DMS53 treated with DMSO at 0.1 percent for 48 hours (cell line): ENCODE measurements at regions not wholly inside any gene's neighbourhood (a gene's known extent, or its start where the extent isn't known, plus 50 kb on each side); places are given as distances from the start of the nearest gene placed in this dataset.

Source experiments
- DNase-seq: peaks from one replicate; lab custom pipeline; 2025; ENCODE audit not compliant: unreplicated experiment; lab: John Stamatoyannopoulos, UW

GRCh38 chr5:141800617-141801016 lies 77.6 kb downstream of the PCDH1 start:
- DNase-seq: no peak

DNA sequence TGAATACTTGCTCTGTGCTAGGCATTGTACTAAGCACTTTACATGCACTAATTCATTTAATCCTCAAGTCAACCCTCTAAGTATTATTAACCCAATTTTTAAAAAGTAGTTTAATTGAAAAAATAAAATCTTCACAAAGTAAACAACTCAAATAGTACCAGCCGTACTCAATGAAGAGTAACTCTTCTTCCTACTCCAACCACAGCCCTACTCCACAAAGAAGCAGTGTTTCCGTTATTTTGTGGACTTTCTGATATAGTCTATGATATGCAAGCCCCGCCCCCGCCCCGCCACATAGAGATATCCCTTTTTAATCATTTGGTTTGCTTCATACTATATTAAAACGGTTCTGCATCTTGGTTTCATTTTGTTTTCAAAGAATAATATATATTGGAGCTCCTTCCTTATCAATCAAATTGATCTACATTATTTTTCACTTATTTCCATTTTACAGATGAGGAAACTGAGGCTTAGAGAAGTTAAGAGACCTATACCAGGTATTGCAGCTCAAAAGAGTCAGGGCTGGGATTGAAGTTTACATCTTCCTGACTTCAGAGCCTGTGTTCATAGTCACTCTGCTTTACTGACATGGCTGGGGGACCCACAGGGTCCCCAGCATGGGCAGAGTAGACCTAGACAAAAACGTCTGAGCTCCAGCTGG lies 78.6 kb downstream of the PCDH1 start:
- DNase-seq: no peak

GRCh38 chr5:141797425-141797824 lies 80.8 kb downstream of the PCDH1 start:
- no peak for DNase-seq

DNA sequence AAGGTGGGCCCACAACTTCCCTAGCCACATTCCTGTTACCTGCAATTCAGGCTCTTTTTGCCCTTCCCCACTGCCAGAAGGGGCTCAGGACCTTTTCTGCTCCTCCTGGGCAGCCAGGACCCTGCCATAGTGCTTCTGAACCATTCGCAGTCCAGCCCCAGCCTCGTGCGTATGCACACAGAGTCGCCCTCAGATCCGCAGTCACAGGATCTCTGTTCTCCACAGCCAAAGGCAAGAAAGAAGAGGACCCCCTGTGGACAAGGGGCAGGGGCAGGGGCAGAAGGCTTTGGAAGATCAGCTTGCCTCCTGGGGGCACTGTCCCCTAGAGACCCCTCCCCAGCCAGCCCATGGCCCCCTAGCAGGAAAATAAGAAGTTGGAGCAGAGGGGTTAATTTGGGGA lies 82.8 kb downstream of the PCDH1 start:
- DNase-seq: no peak

DNA sequence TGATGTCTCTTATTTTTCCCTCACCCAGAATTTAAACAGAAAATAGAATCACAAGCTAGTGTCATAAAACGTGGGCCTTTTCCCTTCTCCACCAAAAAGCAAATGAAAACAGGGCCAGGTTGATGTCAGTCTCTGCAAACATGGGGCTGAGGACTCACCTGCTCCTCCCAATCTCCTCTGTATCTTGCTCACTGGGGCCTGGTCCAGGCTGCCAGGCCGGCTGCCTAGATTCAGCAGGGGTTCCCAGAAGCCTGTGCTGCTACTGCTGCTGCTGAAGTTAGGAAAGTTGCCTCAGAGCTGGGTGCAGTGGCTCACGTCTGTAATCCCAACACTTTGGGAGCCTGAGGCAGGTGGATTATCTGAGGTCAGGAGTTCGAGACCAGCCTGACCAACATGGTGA lies 84.3 kb downstream of the PCDH1 start:
- no peak for DNase-seq

GRCh38 chr5:141793403-141793802 lies 84.8 kb downstream of the PCDH1 start:
- no peak for DNase-seq

DNA sequence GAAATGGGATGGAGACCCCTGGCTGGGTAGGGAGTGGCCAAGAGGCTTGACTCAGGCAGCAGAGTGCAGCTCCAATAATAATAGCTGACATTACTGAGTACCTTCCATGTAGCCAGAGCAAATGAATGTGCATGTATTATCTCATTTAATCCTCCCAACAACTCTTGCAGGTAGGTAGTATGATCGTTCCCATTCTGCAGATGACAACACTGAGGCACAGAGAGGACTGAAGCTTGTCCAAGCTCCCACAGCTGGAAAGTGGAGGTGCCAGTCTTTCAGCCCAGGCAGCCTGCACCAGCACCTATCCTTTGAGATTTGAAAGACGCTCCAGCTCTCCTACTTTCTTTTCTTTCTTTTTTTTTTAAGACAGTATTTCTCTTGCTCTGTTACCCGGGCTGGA lies 87.6 kb downstream of the PCDH1 start:
- no peak for DNase-seq

DNA sequence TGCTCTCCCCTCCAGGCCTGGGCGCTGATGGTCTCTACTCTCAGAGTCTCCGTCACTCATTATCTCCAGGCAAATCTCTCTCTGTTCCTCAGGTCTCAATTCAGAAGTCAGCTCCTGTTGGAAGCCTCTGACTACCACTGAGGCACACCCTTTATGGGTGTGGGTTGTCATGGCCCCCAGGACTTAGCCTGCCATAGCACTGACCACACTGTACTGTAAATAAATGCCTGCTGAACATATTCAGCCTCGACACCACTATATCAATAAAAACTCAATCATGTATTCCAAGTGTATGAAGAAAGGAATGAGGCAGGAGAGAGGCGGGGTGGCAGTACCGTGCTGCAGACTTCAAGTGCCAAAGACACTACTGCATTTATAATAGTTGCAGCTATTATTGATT lies 88.9 kb downstream of the PCDH1 start:
- DNase-seq: no peak

DNA sequence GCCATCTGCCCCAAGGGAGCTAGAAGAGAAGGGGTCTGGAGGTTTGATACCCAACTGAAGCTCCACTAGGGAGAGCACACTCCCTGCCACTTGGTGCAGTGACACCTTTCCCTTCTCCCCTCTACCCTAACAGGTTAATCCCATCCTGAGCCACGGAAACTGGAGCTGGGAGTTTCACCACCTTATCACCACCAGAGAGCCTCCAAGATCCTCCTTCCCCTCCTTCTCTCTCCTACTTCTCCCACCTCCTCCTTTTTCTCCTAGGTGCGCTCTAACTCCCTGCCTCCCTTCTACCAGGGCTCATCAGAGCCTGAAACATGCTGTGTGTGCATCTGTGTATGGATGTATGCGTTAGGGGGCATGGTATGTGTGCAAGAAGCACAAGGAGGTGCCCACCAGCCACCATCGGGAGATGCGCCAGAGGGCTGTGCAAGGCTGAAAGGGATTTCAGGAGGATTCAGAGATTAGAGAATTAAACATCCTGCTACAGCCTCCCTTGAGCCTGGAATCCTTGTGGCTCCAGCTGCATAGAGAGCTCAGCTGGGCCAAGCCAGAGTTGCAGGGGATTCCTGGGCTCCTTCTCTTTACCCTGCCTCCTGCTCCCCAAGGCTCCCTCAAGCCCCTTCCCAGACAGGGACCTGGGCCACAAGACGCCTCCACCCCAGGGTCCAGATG lies 89.8 kb downstream of the PCDH1 start:
- DNase-seq: no peak

DNA sequence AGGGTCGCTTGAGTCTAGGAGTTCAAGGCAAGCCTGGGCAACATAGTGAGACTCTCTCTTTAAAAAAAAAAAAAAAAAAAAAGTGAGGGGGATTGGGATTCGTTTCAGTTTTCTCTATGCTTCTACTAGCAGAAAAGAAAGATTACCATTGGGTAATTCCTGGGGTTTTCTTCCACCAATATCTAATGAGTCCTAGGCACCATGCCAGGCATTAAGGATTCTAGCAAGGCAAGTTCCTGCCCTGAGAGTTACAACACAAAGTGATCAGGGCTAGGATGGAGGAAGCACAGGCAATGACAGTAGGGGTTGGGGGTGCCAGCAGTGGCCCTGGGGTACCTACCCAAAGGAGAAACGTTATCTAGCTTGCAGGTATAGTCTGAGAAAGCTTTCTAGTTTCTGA lies 90.8 kb downstream of the PCDH1 start:
- no peak for DNase-seq

GRCh38 chr5:141786700-141787099 lies 91.5 kb downstream of the PCDH1 start:
- no peak for DNase-seq

DNA sequence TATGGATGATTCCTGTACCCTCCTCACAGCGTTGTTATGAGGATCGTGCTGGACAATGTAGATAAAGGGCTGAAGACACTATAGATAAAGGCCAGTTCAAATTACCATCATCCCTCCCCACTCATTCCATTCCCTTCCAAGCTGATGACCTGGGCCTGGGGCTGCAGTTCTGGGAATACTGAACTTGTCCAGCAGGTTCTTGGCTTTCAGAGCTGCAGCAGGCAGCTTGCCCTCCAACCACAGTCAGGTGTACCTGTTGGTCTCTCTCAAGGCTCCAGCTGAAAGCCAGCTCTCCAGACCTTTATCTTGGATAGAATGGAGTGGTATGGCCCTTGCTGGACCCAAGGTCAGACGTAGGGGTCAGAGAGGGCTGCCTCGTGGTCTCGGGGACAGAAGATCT lies 92.5 kb downstream of the PCDH1 start:
- DNase-seq: no peak

GRCh38 chr5:141785135-141785534 lies 93.1 kb downstream of the PCDH1 start:
- DNase-seq: no peak

DNA sequence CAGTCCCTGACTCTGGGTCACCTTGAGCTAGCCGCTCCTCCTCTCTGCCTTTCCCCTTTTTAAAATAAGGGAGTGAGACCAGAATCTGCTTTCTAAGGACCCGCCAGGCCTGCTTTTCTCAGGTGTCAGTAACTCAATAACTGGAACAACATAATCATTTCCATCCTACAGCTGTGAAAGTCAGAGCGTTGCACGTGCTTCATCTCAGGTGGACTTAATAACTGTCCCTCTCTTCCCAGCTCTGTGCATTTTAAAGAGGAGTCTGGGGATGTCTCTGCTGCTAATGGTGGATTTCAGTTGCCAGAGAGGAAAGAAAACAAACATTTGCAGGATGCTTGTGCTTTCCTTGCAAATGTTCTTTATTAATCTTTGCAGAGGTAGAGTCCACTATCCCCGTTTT lies 93.7 kb downstream of the PCDH1 start:
- DNase-seq: no peak

GRCh38 chr5:141783947-141784296 lies 94.3 kb downstream of the PCDH1 start:
- DNase-seq: no peak

DNA sequence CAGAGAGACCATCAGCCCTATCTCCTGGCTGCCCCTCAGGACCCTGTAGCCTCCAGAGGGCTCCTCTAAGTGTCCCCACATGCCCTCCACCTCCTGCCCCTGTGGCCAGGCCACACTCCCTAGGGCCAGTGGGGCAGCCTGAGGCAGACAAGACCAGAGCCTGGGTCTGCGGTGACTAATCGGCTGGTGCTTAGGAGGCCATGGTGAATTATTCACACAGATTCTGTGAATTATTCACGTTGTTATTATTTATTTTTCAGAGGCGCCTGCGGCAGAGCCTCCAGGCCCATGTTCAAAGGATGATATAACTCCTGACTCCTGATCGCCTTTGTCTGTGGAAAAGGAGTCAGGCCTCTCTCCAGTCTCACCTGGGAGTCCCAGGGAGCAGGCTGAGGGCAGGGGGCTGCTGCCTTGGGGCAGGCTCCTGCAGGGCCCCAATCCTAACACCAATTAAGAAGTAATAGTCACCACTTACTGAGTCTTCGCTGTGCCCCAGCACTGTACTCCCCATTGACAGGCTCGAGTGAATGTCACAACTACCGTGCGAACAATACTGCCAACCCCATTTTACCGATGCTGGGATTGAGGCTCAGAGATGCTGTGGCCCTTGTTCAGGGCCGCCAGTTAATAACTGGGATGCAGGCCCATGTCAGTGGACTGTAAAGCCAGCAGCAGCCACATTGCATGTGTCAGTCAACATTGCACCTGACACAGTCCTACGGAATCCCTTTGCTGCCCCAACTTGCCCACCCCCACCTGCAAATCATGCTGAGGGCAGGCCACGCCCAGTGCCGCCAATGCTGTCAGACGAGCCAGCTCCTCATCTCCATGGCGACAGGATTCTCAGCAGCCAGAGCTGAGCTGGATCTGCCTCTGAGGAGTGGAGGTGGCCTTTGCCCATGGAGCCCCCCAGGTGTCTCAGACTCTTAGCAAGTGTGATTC lies 94.9 kb downstream of the PCDH1 start:
- DNase-seq: no peak

GRCh38 chr5:141781910-141782309 lies 96.3 kb downstream of the PCDH1 start:
- no peak for DNase-seq

- no peak for DNase-seq
Measured at GRCh38 chr5:141780952-141781781, 97.0 kb downstream of the PCDH1 start.

GRCh38 chr5:141780240-141780951 lies 97.8 kb downstream of the PCDH1 start:
- DNase-seq: no peak

- DNase-seq: no peak
Measured at GRCh38 chr5:141779503-141779973, 97.5 kb upstream of the ARAP3 start.
